SK-N-SH treated with all-trans-retinoic acid at 6 μM for 48 hours (cell line): ENCODE measurements at regions not wholly inside any gene's neighbourhood (a gene's known extent, or its start where the extent isn't known, plus 50 kb on each side); places are given as distances from the start of the nearest gene placed in this dataset.

Experiments
- ARNTL ChIP-seq: fragments of 450-650 bp; formaldehyde crosslinking; IDR thresholded peaks from 2 replicates; pipeline ENCODE4 v1.5.0; 2020; ENCODE audit warnings: low read depth, mild to moderate bottlenecking, moderate library complexity, borderline replicate concordance
- CREB5 ChIP-seq: fragments of 250-450 bp; sonication (Bioruptor Pico); IDR thresholded peaks from 2 replicates; pipeline ENCODE4 v1.5.1; 2020; ENCODE audit warnings: low read depth, mild to moderate bottlenecking, moderate library complexity
- CSDC2 ChIP-seq: fragments of 250-450 bp; sonication (Bioruptor Pico); IDR thresholded peaks from 2 replicates; pipeline ENCODE4 v1.5.0; 2020; ENCODE audit warnings: mild to moderate bottlenecking, moderate library complexity
- OSR1 ChIP-seq: fragments of 250-450 bp; sonication (Bioruptor Pico); IDR thresholded peaks from 2 replicates; pipeline ENCODE4 v1.8.0; 2022; ENCODE audit warnings: moderate library complexity, mild to moderate bottlenecking, inconsistent platforms
- TOX ChIP-seq: fragments of 250-450 bp; sonication (Bioruptor Pico); IDR thresholded peaks from 2 replicates; pipeline ENCODE4 v1.8.0; 2021; ENCODE audit warnings: mild to moderate bottlenecking, moderate library complexity, borderline replicate concordance
- ZNF565 ChIP-seq: fragments of 450-650 bp; formaldehyde crosslinking; conservative IDR thresholded peaks from 2 replicates; pipeline ENCODE4 v1.5.0; 2020; ENCODE audit warnings: low read depth, mild to moderate bottlenecking, moderate library complexity
- ZNF70 ChIP-seq: fragments of 450-650 bp; formaldehyde crosslinking; IDR thresholded peaks from 2 replicates; pipeline ENCODE4 v1.5.0; 2020; ENCODE audit warnings: mild to moderate bottlenecking, moderate library complexity

GRCh38 chr10:109744020-109744419, 179.3 kb downstream of the XPNPEP1 start:
- no peak for TF ChIP-seq ZNF70
- TF ChIP-seq CREB5 (CRISPR knock-in tag), result no peak
- no peak for TF ChIP-seq ZNF565 (CRISPR knock-in tag)
- no peak for TF ChIP-seq TOX (CRISPR knock-in tag)
- TF ChIP-seq OSR1, result no peak
- TF ChIP-seq CSDC2, result no peak
- no peak for TF ChIP-seq ARNTL (CRISPR knock-in tag)
